ENCODE measurements at regions not wholly inside any gene's neighbourhood (a gene's known extent, or its start where the extent isn't known, plus 50 kb on each side); places are given as distances from the start of the nearest gene placed in this dataset.

- Histone ChIP-seq H3K4me1 (ENCODE audit: insufficient read depth, low read length, poor library complexity, severe bottlenecking) (no peaks in the 10 kb centered on the region), H3K9me2 (ENCODE audit: insufficient read depth, low read length) (no peaks in the 10 kb centered on the region), H2AFZ (ENCODE audit: low read length) (no peak overlapping the region), H4K20me1 (ENCODE audit: insufficient read depth, low read length) (no peaks in the 10 kb centered on the region), H3K4me3 (ENCODE audit: low read depth, low read length, poor library complexity, severe bottlenecking) (no peak overlapping the region), H3K27ac (ENCODE audit: low read depth, low read length, poor library complexity, severe bottlenecking) (no peak overlapping the region), H3K79me2 (ENCODE audit: insufficient read depth, low read depth, low read length) (no peaks in the 10 kb centered on the region), H3K9me3 (ENCODE audit: low read length) (no peaks in the 10 kb centered on the region), H3K4me2 (ENCODE audit: low read length) (no peak overlapping the region), H3K36me3 (ENCODE audit: insufficient read depth, low read length) (no peaks in the 10 kb centered on the region)
- ChIA-PET POLR2A (no interaction called here), CTCF (ENCODE audit: unreplicated experiment) (no interaction called here)
- intact Hi-C loops (cut with micrococcal nuclease; ENCODE audit: unreplicated experiment): no loop called here
- no peak for DNase-seq (ENCODE audit: low spot score)
- TF ChIP-seq CTCF (conservative IDR thresholded peaks at IDR 0.05; ENCODE audit: low read length) (no peak), EZH2phosphoT487 (IDR thresholded peaks at IDR 0.05; ENCODE audit: borderline replicate concordance, low read depth, low read length) (no peak)
- no TSS peak for BruUV-seq (replicated peaks)
These were observed 76.7 kb upstream of the SLC4A4 start for GRCh38 chr4:71262161-71262560.

- intact Hi-C loops (cut with micrococcal nuclease; ENCODE audit: unreplicated experiment): no loop called here
- Histone ChIP-seq H3K27ac (ENCODE audit: low read depth, low read length, poor library complexity, severe bottlenecking) (no peak overlapping the region), H3K4me2 (ENCODE audit: low read length) (no peak overlapping the region), H3K36me3 (ENCODE audit: insufficient read depth, low read length) (no peaks in the 10 kb centered on the region), H3K9me3 (ENCODE audit: low read length) (no peaks in the 10 kb centered on the region), H3K79me2 (ENCODE audit: insufficient read depth, low read depth, low read length) (no peaks in the 10 kb centered on the region), H3K9me2 (ENCODE audit: insufficient read depth, low read length) (no peaks in the 10 kb centered on the region), H3K4me3 (ENCODE audit: low read depth, low read length, poor library complexity, severe bottlenecking) (no peak overlapping the region), H4K20me1 (ENCODE audit: insufficient read depth, low read length) (no peaks in the 10 kb centered on the region), H3K4me1 (ENCODE audit: insufficient read depth, low read length, poor library complexity, severe bottlenecking) (no peaks in the 10 kb centered on the region), H2AFZ (ENCODE audit: low read length) (no peak overlapping the region)
- no TSS peak for BruUV-seq (replicated peaks)
- ChIA-PET POLR2A (interaction anchor here (0.5 to 0.6 kb wide), 2 partner anchors 199 to 517 kb away, joined by 4 read pairs; no protein-coding TSS in a partner anchor), CTCF (ENCODE audit: unreplicated experiment) (no interaction called here)
- TF ChIP-seq EZH2phosphoT487 (IDR thresholded peaks at IDR 0.05; ENCODE audit: borderline replicate concordance, low read depth, low read length) (no peak), CTCF (conservative IDR thresholded peaks at IDR 0.05; ENCODE audit: low read length) (no peak)
- no peak for DNase-seq (ENCODE audit: low spot score)
These were observed 72.6 kb upstream of the SLC4A4 start for GRCh38 chr4:71266090-71266794.

- Histone ChIP-seq H3K27ac (ENCODE audit: low read depth, low read length, poor library complexity, severe bottlenecking) (no peak overlapping the region), H3K36me3 (ENCODE audit: insufficient read depth, low read length) (no peaks in the 10 kb centered on the region), H3K4me2 (ENCODE audit: low read length) (no peak overlapping the region), H3K79me2 (ENCODE audit: insufficient read depth, low read depth, low read length) (no peaks in the 10 kb centered on the region), H3K4me3 (ENCODE audit: low read depth, low read length, poor library complexity, severe bottlenecking) (no peak overlapping the region), H3K4me1 (ENCODE audit: insufficient read depth, low read length, poor library complexity, severe bottlenecking) (no peaks in the 10 kb centered on the region), H2AFZ (ENCODE audit: low read length) (no peak overlapping the region), H3K9me2 (ENCODE audit: insufficient read depth, low read length) (no peaks in the 10 kb centered on the region), H4K20me1 (ENCODE audit: insufficient read depth, low read length) (no peaks in the 10 kb centered on the region), H3K9me3 (ENCODE audit: low read length) (no peaks in the 10 kb centered on the region)
- intact Hi-C loops (cut with micrococcal nuclease; ENCODE audit: unreplicated experiment): no loop called here
- DNase-seq (ENCODE audit: low spot score): no peak
- CTCF ChIA-PET (ENCODE audit: unreplicated experiment): interaction anchor here (0.6 kb wide), 1 partner anchor 18 kb away, joined by 3 read pairs; no protein-coding TSS in a partner anchor
- BruUV-seq (replicated peaks): no TSS peak
- POLR2A ChIA-PET: interaction anchor here (0.6 kb wide), 2 partner anchors 369 to 523 kb away, joined by 3 read pairs; no protein-coding TSS in a partner anchor
- TF ChIP-seq CTCF (conservative IDR thresholded peaks at IDR 0.05; ENCODE audit: low read length): no peak
- no peak for TF ChIP-seq EZH2phosphoT487 (IDR thresholded peaks at IDR 0.05; ENCODE audit: borderline replicate concordance, low read depth, low read length)
These were observed 71.6 kb upstream of the SLC4A4 start for GRCh38 chr4:71267244-71267643.
